PC-3 (cell line): ENCODE measurements at regions not wholly inside any gene's neighbourhood (a gene's known extent, or its start where the extent isn't known, plus 50 kb on each side); places are given as distances from the start of the nearest gene placed in this dataset.

ENCODE experiments used
- CTCF ChIP-seq: fragments of 300-600 bp; sonication (generic); conservative IDR thresholded peaks from 2 replicates; pipeline ENCODE4 v1.5.1; 2017; ENCODE audit warnings: antibody characterized with exemption, low read depth, mild to moderate bottlenecking, low read length
- EZH2 ChIP-seq: fragments of 300-600 bp; sonication (generic); IDR thresholded peaks from one replicate; pipeline ENCODE4 v1.6.1; 2017; ENCODE audit warnings: antibody characterized with exemption, mild to moderate bottlenecking, low read length; ENCODE audit not compliant: unreplicated experiment
- EZH2phosphoT487 ChIP-seq: fragments of 300-600 bp; sonication (generic); IDR thresholded peaks from 2 replicates; pipeline ENCODE4 v1.6.1; 2018; ENCODE audit warnings: mild to moderate bottlenecking, antibody characterized with exemption, low read length, borderline replicate concordance

GRCh38 chr15:95595759-95596158 is 734.7 kb upstream of the NR2F2 start:
- no peak for TF ChIP-seq EZH2
- no peak for TF ChIP-seq CTCF
- no peak for TF ChIP-seq EZH2phosphoT487
